ENCODE measurements at regions not wholly inside any gene's neighbourhood (a gene's known extent, or its start where the extent isn't known, plus 50 kb on each side); places are given as distances from the start of the nearest gene placed in this dataset.

- no peak for TF ChIP-seq RCOR1 (IDR thresholded peaks at IDR 0.05; ENCODE audit: low read length)
- TF ChIP-seq CTCF (IDR thresholded peaks at IDR 0.05), result no peak
- TF ChIP-seq REST (IDR thresholded peaks at IDR 0.05; ENCODE audit: low read depth, low read length), result no peak
- TF ChIP-seq POLR2AphosphoS5 (IDR thresholded peaks at IDR 0.05; ENCODE audit: low read depth, low read length), result no peak
- TF ChIP-seq EZH2phosphoT487 (IDR thresholded peaks at IDR 0.05; ENCODE audit: borderline replicate concordance, low read depth), result no peak
- TF ChIP-seq SMC3 (IDR thresholded peaks at IDR 0.05; ENCODE audit: low read depth, low read length), result no peak
- TF ChIP-seq ZBTB33 (IDR thresholded peaks at IDR 0.05; ENCODE audit: borderline replicate concordance, low read depth), result no peak
- TF ChIP-seq FOXJ3 (CRISPR knock-in tag; IDR thresholded peaks at IDR 0.05), result no peak
These were observed 106.3 kb upstream of the SLC27A6 start for GRCh38 chr5:128858995-128859394.
